ENCODE measurements at regions not wholly inside any gene's neighbourhood (a gene's known extent, or its start where the extent isn't known, plus 50 kb on each side); places are given as distances from the start of the nearest gene placed in this dataset.

DNA sequence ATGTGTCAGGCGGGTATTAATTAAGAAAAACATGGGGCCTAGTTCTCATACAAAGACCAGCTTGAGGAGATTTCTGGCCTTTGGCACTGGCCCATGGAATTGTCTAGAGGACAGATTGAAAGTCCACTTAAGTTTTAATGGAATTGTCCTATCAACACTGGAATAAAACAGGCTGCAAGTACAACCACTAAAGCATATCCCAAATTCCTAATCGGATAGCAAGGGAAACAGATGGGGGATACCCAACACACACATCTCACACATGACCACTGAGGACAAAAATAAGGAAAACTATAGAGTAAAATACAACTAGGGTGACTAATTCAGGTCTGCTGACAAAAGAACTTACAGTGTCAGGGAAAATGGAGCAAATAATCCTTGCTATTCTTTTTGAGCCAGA, 167.8 kb downstream of the GASK1B start:
- Histone ChIP-seq H3K4me3 (ENCODE audit: low read length) (no peak overlapping the region), H4K20me1 (ENCODE audit: insufficient read depth, low read length) (no peaks in the 10 kb centered on the region), H3K27me3 (ENCODE audit: low read depth, low read length) (no peaks in the 10 kb centered on the region)

DNA sequence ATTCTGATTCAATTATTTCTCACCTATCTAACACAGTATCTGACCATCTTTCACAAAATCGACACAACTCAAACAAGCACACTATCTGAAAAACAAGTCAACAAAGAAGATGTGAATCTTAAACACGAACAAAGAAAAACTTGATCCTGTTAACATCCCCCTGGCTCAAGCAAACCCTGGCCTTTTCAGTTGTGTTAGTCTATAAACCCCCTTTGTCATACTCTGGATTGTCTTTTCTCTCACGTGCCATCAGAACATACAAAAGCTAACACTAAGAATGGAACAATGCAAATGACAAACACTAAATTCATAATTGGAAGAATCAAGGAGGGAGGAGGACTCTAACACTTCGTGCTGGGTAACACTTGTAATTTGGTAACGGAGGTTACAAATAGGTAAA, 168.7 kb downstream of the GASK1B start:
- Histone ChIP-seq H3K27me3 (ENCODE audit: low read depth, low read length) (no peaks in the 10 kb centered on the region), H3K9ac (ENCODE audit: low read length) (no peak overlapping the region), H3K9me3 (ENCODE audit: insufficient read depth, low read length) (no peaks in the 10 kb centered on the region), H3K79me2 (ENCODE audit: low read length) (no peaks in the 10 kb centered on the region), H3K4me3 (ENCODE audit: low read length) (no peak overlapping the region), H3K36me3 (replicated peaks; ENCODE audit: low read depth, low read length) (no peaks in the 10 kb centered on the region), H4K20me1 (ENCODE audit: insufficient read depth, low read length) (no peaks in the 10 kb centered on the region), H3K4me1 (ENCODE audit: low read length) (no peaks in the 10 kb centered on the region), H2AFZ (ENCODE audit: low read depth, low read length) (no peak overlapping the region), H3K4me2 (ENCODE audit: low read length) (no peak overlapping the region), H3K27ac (ENCODE audit: low read length) (no peak overlapping the region)
- no peak for TF ChIP-seq EZH2phosphoT487 (IDR thresholded peaks at IDR 0.05; ENCODE audit: low read depth)
- TF ChIP-seq, protein P1, sequence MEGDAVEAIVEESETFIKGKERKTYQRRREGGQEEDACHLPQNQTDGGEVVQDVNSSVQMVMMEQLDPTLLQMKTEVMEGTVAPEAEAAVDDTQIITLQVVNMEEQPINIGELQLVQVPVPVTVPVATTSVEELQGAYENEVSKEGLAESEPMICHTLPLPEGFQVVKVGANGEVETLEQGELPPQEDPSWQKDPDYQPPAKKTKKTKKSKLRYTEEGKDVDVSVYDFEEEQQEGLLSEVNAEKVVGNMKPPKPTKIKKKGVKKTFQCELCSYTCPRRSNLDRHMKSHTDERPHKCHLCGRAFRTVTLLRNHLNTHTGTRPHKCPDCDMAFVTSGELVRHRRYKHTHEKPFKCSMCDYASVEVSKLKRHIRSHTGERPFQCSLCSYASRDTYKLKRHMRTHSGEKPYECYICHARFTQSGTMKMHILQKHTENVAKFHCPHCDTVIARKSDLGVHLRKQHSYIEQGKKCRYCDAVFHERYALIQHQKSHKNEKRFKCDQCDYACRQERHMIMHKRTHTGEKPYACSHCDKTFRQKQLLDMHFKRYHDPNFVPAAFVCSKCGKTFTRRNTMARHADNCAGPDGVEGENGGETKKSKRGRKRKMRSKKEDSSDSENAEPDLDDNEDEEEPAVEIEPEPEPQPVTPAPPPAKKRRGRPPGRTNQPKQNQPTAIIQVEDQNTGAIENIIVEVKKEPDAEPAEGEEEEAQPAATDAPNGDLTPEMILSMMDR (IDR thresholded peaks at IDR 0.05; ENCODE audit: low read depth, low read length), result no peak

More for the DNA sequence above, 167.8 kb downstream of the GASK1B start:
- H3K4me2 ChIP-seq (ENCODE audit: low read length), result no peak overlapping the region
- H3K36me3 ChIP-seq (replicated peaks; ENCODE audit: low read depth, low read length), result no peaks in the 10 kb centered on the region
- H2AFZ ChIP-seq (ENCODE audit: low read depth, low read length), result no peak overlapping the region
- H3K79me2 ChIP-seq (ENCODE audit: low read length), result no peaks in the 10 kb centered on the region
- no peaks in the 10 kb centered on the region for H3K9me3 ChIP-seq (ENCODE audit: insufficient read depth, low read length)
- no peak overlapping the region for H3K9ac ChIP-seq (ENCODE audit: low read length)
- H3K4me1 ChIP-seq (ENCODE audit: low read length), result no peaks in the 10 kb centered on the region
- H3K27ac ChIP-seq (ENCODE audit: low read length), result no peak overlapping the region
- TF ChIP-seq, protein P1 (IDR thresholded peaks at IDR 0.05; ENCODE audit: low read depth, low read length), result no peak
- no peak for TF ChIP-seq EZH2phosphoT487 (IDR thresholded peaks at IDR 0.05; ENCODE audit: low read depth)

DNA sequence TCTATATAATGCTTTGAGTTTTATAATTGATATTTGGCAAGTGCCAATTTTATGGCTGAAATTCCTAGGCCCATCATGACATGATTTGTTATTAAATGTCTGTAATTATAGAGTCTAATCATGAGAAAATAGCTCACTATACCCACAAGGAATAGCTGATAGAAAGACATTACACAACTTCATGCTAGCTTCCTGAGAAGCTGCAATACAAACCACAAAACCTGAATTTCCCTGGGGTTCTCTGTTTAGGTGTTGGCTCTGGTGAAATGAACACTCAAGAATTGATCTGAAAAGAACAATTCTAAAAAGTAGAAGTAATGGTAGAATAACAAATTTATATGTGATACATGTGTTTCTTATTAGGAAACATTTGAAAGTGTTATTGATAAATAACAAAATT, 169.6 kb downstream of the GASK1B start:
- Histone ChIP-seq H3K27ac (ENCODE audit: low read length) (no peak overlapping the region), H2AFZ (ENCODE audit: low read depth, low read length) (no peak overlapping the region), H3K9ac (ENCODE audit: low read length) (no peak overlapping the region), H3K4me1 (ENCODE audit: low read length) (no peaks in the 10 kb centered on the region), H3K9me3 (ENCODE audit: insufficient read depth, low read length) (no peaks in the 10 kb centered on the region), H4K20me1 (ENCODE audit: insufficient read depth, low read length) (no peaks in the 10 kb centered on the region), H3K79me2 (ENCODE audit: low read length) (no peaks in the 10 kb centered on the region), H3K27me3 (ENCODE audit: low read depth, low read length) (no peaks in the 10 kb centered on the region), H3K36me3 (replicated peaks; ENCODE audit: low read depth, low read length) (no peaks in the 10 kb centered on the region), H3K4me2 (ENCODE audit: low read length) (no peak overlapping the region), H3K4me3 (ENCODE audit: low read length) (no peak overlapping the region)
- no peak for TF ChIP-seq EZH2phosphoT487 (IDR thresholded peaks at IDR 0.05; ENCODE audit: low read depth)
- TF ChIP-seq, protein P1 (IDR thresholded peaks at IDR 0.05; ENCODE audit: low read depth, low read length), result no peak

- Histone ChIP-seq H3K79me2 (ENCODE audit: low read length) (no peaks in the 10 kb centered on the region), H3K4me3 (ENCODE audit: low read length) (no peak overlapping the region), H4K20me1 (ENCODE audit: insufficient read depth, low read length) (no peaks in the 10 kb centered on the region), H3K27me3 (ENCODE audit: low read depth, low read length) (no peaks in the 10 kb centered on the region), H3K27ac (ENCODE audit: low read length) (no peak overlapping the region), H3K4me1 (ENCODE audit: low read length) (no peaks in the 10 kb centered on the region), H3K4me2 (ENCODE audit: low read length) (no peak overlapping the region), H3K9ac (ENCODE audit: low read length) (no peak overlapping the region), H3K9me3 (ENCODE audit: insufficient read depth, low read length) (no peaks in the 10 kb centered on the region), H3K36me3 (replicated peaks; ENCODE audit: low read depth, low read length) (no peaks in the 10 kb centered on the region), H2AFZ (ENCODE audit: low read depth, low read length) (no peak overlapping the region)
- TF ChIP-seq, protein P1 (IDR thresholded peaks at IDR 0.05; ENCODE audit: low read depth, low read length), result no peak
- no peak for TF ChIP-seq EZH2phosphoT487 (IDR thresholded peaks at IDR 0.05; ENCODE audit: low read depth)
Measured at GRCh38 chr4:158002173-158002572, 170.7 kb downstream of the GASK1B start.
